Temporal lobe (tissue), 1 donor: ENCODE measurements at regions not wholly inside any gene's neighbourhood (a gene's known extent, or its start where the extent isn't known, plus 50 kb on each side); places are given as distances from the start of the nearest gene placed in this dataset. TPM values are rescaled to one million over a fixed set of nuclear protein-coding genes. Genes with fewer than 3 reads are reported as not detected.

Source experiments
- small RNA-seq: library from RNA; depleted of rRNA; stranded (forward); fragments of <200 nt; gene quantifications from one replicate; pipeline ENCODE3, GENCODE V24; 2014; ENCODE audit warnings: low replicate concordance

Small RNAs in the stretch of these regions (small RNA-seq; reads per million reads assigned to genes)
- not detected for gene RF00019
- not detected for gene RF00096
- not detected for gene RNU6-901P
